Mucosa of descending colon (tissue), 3 donors: ENCODE measurements at regions not wholly inside any gene's neighbourhood (a gene's known extent, or its start where the extent isn't known, plus 50 kb on each side); places are given as distances from the start of the nearest gene placed in this dataset.

ENCODE experiments used
- ATAC-seq: fragments of 200-7000 bp; cut with Tn5 transposase; one replicate; pipeline ENCODE4 v1.9.1; 2020; ENCODE audit warnings: mild to moderate bottlenecking, moderate library complexity
- DNase-seq, 3 donors: peaks; one replicate each; pipeline ENCODE4 v3.0.0-alpha.2; 2020
- H3K36me3 ChIP-seq: fragments of 200-600 bp; one replicate; pipeline ENCODE4 v1.8.0; 2021; ENCODE audit warnings: low read depth, mild to moderate bottlenecking
- H3K4me1 ChIP-seq: fragments of 200-600 bp; one replicate; pipeline ENCODE4 v1.8.0; 2021; ENCODE audit warnings: low read depth, mild to moderate bottlenecking
- H3K4me3 ChIP-seq: fragments of 200-600 bp; one replicate; pipeline ENCODE4 v1.8.0; 2021; ENCODE audit warnings: mild to moderate bottlenecking
- H3K9me3 ChIP-seq: fragments of 200-600 bp; one replicate; pipeline ENCODE4 v1.8.0; 2021; ENCODE audit warnings: mild to moderate bottlenecking
- intact Hi-C, 2 donors: fragments of 100-400 bp; cut with DNase I in 1 of 2; cut with micrococcal nuclease in 1 of 2; formaldehyde crosslinking; loops; one replicate each; pipeline versions ENCODE4 v1.11.0 to v1.11.1; 2022; cut with DNase I, micrococcal nuclease
- TF ChIP-seq, protein P1 (sequence below): fragments of 200-600 bp; IDR thresholded peaks from one replicate; pipeline ENCODE4 v1.8.0; 2022; ENCODE audit warnings: antibody characterized with exemption, mild to moderate bottlenecking
- donor health status: DM: no; HTN: no; CAD: no; lungs with moderate emphysema.
- donor health status: DM: no; HTN: no; CAD: no.
- donor health status: DM: no; HTN: yes; CAD: no.

DNA sequence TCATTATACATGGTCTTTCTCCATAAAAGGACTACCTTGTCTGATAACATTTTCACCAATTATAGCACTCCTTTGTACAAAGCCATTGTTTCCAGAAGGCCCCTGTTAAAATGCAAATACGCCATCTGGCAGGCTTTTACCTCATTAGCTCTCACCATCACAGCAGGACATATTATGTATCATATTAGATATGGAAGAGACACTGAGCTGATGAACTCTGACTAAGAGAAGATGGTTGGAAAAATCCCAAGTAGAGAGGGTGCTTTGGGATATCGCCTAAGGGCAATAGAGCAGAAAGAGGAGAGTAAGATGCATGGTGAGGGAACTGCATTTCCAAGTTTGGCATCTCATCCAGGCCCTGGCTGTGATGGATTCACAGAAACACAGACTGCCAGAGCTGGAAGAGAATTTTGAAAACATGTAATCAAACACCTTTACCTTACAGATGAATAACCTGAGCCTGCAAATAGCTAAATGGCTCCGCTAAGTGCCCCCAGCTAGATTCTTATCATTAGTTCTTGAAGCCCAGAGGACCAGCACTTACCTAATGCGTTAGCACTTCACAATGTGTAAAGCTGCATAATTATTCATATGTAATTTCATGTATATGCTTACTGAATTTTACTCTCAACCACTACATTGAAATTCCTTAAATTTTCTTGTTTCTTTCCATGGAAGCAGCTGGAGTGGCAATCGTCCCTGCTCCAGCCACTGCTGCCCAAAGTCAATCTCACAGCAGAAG lies 393.6 kb upstream of the IZUMO3 start:
- H3K9me3 ChIP-seq, result peaks cover 4% of the 10 kb centered on the region
- H3K36me3 ChIP-seq, result no peaks in the 10 kb centered on the region
- no peaks in the 10 kb centered on the region for H3K4me1 ChIP-seq
- DNase-seq (no peak), ATAC-seq (no peak)
- TF ChIP-seq, protein P1, sequence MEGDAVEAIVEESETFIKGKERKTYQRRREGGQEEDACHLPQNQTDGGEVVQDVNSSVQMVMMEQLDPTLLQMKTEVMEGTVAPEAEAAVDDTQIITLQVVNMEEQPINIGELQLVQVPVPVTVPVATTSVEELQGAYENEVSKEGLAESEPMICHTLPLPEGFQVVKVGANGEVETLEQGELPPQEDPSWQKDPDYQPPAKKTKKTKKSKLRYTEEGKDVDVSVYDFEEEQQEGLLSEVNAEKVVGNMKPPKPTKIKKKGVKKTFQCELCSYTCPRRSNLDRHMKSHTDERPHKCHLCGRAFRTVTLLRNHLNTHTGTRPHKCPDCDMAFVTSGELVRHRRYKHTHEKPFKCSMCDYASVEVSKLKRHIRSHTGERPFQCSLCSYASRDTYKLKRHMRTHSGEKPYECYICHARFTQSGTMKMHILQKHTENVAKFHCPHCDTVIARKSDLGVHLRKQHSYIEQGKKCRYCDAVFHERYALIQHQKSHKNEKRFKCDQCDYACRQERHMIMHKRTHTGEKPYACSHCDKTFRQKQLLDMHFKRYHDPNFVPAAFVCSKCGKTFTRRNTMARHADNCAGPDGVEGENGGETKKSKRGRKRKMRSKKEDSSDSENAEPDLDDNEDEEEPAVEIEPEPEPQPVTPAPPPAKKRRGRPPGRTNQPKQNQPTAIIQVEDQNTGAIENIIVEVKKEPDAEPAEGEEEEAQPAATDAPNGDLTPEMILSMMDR, result no peak
- H3K4me3 ChIP-seq, result no peak overlapping the region
- intact Hi-C loops, result no loop called here

DNA sequence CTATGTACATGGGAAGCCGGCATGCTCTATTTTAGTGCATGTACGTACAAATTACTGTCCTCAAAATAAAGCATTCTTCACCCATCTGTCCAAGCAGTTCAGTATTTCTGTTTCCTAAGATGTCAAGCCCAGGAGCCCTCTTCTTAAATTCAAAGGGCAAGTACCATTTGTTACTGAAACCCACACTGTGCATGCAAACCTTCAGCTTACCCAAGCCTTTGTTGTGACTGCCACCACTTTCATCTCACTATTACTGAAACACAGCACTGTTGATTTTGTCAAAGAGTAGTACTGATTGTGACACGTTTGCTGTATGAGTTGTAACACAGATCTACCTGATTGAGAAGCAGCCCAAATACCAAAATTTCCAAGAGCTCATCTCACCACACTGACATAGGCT lies 390.4 kb upstream of the IZUMO3 start:
- TF ChIP-seq, protein P1, result no peak
- no peak overlapping the region for H3K4me3 ChIP-seq
- H3K4me1 ChIP-seq, result no peaks in the 10 kb centered on the region
- H3K9me3 ChIP-seq, result peaks cover 4% of the 10 kb centered on the region
- H3K36me3 ChIP-seq, result no peaks in the 10 kb centered on the region
- intact Hi-C loops, result no loop called here
- ATAC-seq (no peak), DNase-seq (no peak)

DNA sequence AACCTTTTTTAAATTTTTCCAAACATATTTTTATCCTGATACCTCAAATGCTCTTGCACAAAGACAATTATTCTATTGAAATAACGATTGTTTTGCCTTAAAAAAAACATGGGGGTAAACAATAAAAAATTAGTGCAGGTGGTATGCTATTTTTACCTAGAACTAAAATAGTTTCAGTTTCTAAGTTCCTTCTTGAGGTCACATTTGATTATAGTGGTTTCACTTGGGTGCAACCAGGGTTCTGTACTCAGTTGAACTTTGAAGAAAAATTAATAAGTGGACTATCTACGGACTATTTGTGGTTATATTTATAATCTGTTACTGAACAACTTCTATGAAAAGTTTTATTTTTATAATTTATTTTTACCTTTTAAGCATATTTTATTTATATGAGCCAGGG lies 387.1 kb upstream of the IZUMO3 start:
- Histone ChIP-seq H3K9me3 (peaks cover 4% of the 10 kb centered on the region), H3K4me1 (no peaks in the 10 kb centered on the region), H3K36me3 (no peaks in the 10 kb centered on the region), H3K4me3 (no peak overlapping the region)
- TF ChIP-seq, protein P1, result no peak
- no peak for DNase-seq
- intact Hi-C loops, result no loop called here
- no peak for ATAC-seq

DNA sequence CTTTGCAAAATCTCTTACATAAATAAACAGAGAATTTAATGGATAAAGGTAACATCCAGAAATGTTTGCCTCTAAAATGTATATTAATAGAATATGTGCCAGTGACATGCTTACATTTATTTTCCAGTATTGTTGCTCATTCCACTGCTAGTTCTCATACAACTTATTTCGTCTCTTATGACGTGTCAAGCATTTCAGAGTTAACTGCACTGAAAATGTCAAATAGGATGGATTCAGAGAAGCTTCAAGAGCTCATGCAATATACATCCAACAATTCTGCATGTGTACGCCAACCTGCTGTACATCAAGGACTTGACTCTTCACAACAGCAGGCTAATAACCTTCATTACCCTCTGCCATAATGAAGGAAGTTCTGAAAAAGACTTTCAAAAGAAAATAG lies 386.2 kb upstream of the IZUMO3 start:
- peaks cover 5% of the 10 kb centered on the region for H3K9me3 ChIP-seq
- H3K4me3 ChIP-seq, result no peak overlapping the region
- no peaks in the 10 kb centered on the region for H3K4me1 ChIP-seq
- intact Hi-C loops, result no loop called here
- TF ChIP-seq, protein P1, result no peak
- ATAC-seq, result no peak
- H3K36me3 ChIP-seq, result no peaks in the 10 kb centered on the region
- no peak for DNase-seq

DNA sequence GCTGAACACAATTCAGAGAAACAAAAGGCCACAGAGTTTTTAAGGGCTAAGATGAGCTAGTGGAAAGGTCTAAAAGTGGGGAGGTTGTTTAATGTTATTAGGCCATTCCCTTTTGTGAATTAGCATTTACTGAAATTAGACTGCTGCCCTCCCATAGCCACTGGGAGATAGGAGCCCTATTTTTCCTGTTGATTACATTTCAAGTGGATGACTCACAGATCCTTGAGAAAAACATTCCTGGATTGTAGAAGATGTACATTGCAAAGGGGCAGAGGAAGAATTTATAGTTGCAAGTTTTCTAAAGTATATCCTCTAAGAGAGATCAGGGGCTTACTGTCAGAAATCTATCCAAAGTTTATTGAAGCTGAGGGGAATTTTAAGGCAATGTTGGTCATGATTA lies 367.1 kb upstream of the IZUMO3 start:
- H3K9me3 ChIP-seq, result peaks cover 10% of the 10 kb centered on the region
- H3K36me3 ChIP-seq, result no peaks in the 10 kb centered on the region
- H3K4me3 ChIP-seq, result no peak overlapping the region
- no peaks in the 10 kb centered on the region for H3K4me1 ChIP-seq
- TF ChIP-seq, protein P1, result no peak
- DNase-seq (no peak), ATAC-seq (no peak)
- intact Hi-C loops, result no loop called here

DNA sequence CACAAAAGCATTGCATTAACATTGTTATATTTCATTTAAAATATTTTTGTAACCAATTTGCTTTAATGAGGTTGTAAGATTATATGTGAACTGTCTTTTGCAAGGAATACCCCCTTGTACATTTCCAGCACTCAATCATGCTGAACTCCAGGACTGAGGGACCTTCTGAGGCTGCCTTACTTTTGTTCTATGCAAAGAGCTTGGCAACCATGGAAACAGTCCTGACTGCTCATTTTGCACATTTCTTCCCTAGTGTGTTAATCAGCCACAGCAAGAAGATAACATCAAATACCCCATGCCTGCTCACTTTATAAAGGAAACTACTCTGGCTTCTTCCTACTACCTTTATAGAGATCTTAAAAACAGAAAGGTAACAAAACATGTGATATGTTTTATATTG lies 355.6 kb upstream of the IZUMO3 start:
- TF ChIP-seq, protein P1, result no peak
- H3K4me1 ChIP-seq, result no peaks in the 10 kb centered on the region
- H3K9me3 ChIP-seq, result no peaks in the 10 kb centered on the region
- no peak overlapping the region for H3K4me3 ChIP-seq
- ATAC-seq (no peak), DNase-seq (no peak)
- intact Hi-C loops, result no loop called here
- no peaks in the 10 kb centered on the region for H3K36me3 ChIP-seq
